ENCODE measurements at regions not wholly inside any gene's neighbourhood (a gene's known extent, or its start where the extent isn't known, plus 50 kb on each side); places are given as distances from the start of the nearest gene placed in this dataset.

GRCh38 chr2:172253190-172254052, 150.7 kb upstream of the DLX2 start (continued):
- TF ChIP-seq FOSL2 (IDR thresholded peaks at IDR 0.05) (peak; percentile 100), FOSL2 (CRISPR knock-in tag; IDR thresholded peaks at IDR 0.05) (peak; percentile 100), NPAS2 (CRISPR knock-in tag; IDR thresholded peaks at IDR 0.05; ENCODE audit: borderline replicate concordance) (no peak), E2F6 (IDR thresholded peaks at IDR 0.05; ENCODE audit: borderline replicate concordance, low read depth) (no peak), JUN (IDR thresholded peaks at IDR 0.05) (peak; percentile 82 to 84; a peak in 4 of 5 replicates), CTCF (IDR thresholded peaks at IDR 0.05) (no peak), HEYL (CRISPR knock-in tag; IDR thresholded peaks at IDR 0.05) (no peak), EHMT2 (IDR thresholded peaks at IDR 0.05; ENCODE audit: low read depth) (no peak), CHD4 (IDR thresholded peaks at IDR 0.05; ENCODE audit: borderline replicate concordance) (no peak), HDAC2 (IDR thresholded peaks at IDR 0.05) (no peak), RCOR1 (IDR thresholded peaks at IDR 0.05; ENCODE audit: low read depth, low read length) (no peak), RNF2 (IDR thresholded peaks at IDR 0.05; ENCODE audit: borderline replicate concordance, low read depth) (no peak), FOXS1 (CRISPR knock-in tag; IDR thresholded peaks at IDR 0.05) (no peak; the same call in 1 of the 2 replicates), CBX8 (IDR thresholded peaks at IDR 0.05) (no peak), RFX5 (IDR thresholded peaks at IDR 0.05) (no peak), EP300 (IDR thresholded peaks at IDR 0.05) (peak in 1 of 2 experiments; percentile 34; a peak in 1 of 5 replicates), HES2 (IDR thresholded peaks at IDR 0.05) (no peak), FOSB (CRISPR knock-in tag; IDR thresholded peaks at IDR 0.05) (no peak), KDM1A (IDR thresholded peaks at IDR 0.05; ENCODE audit: low read depth) (no peak), CBX2 (IDR thresholded peaks at IDR 0.05; ENCODE audit: borderline replicate concordance, low read depth) (no peak), EHF (CRISPR knock-in tag; IDR thresholded peaks at IDR 0.05) (no peak), HOXB13 (CRISPR knock-in tag; IDR thresholded peaks at IDR 0.05; ENCODE audit: low read depth) (no peak), SREBF2 (IDR thresholded peaks at IDR 0.05) (no peak), ELK1 (IDR thresholded peaks at IDR 0.05; ENCODE audit: low read depth, low read length) (no peak), KDM5A (IDR thresholded peaks at IDR 0.05) (no peak), POLR2AphosphoS2 (conservative IDR thresholded peaks at IDR 0.05; ENCODE audit: low read length) (no peak), HOXB5 (CRISPR knock-in tag; IDR thresholded peaks at IDR 0.05) (no peak), NR3C1 (IDR thresholded peaks at IDR 0.05) (no peak), NFE2L2 (conservative IDR thresholded peaks at IDR 0.05; ENCODE audit: low read length) (no peak), PHF8 (IDR thresholded peaks at IDR 0.05; ENCODE audit: borderline replicate concordance, low read depth) (no peak), TP53 (CRISPR knock-in tag; IDR thresholded peaks at IDR 0.05) (no peak), MAFK (IDR thresholded peaks at IDR 0.05; ENCODE audit: partially characterized antibody) (no peak), BHLHE40 (IDR thresholded peaks at IDR 0.05; ENCODE audit: low read depth, low read length) (peak; percentile 69; the same call in 1 of the 2 replicates), ZFP36 (IDR thresholded peaks at IDR 0.05; ENCODE audit: borderline replicate concordance, partially characterized antibody) (no peak), JUNB (IDR thresholded peaks at IDR 0.05) (peak; percentile 99), ESRRA (IDR thresholded peaks at IDR 0.05; ENCODE audit: borderline replicate concordance, low read length) (no peak), ZC3H11A (IDR thresholded peaks at IDR 0.05) (no peak)
- TF ChIP-seq, protein P1, sequence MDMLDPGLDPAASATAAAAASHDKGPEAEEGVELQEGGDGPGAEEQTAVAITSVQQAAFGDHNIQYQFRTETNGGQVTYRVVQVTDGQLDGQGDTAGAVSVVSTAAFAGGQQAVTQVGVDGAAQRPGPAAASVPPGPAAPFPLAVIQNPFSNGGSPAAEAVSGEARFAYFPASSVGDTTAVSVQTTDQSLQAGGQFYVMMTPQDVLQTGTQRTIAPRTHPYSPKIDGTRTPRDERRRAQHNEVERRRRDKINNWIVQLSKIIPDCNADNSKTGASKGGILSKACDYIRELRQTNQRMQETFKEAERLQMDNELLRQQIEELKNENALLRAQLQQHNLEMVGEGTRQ (IDR thresholded peaks at IDR 0.05), result no peak
- TF ChIP-seq, protein P2, sequence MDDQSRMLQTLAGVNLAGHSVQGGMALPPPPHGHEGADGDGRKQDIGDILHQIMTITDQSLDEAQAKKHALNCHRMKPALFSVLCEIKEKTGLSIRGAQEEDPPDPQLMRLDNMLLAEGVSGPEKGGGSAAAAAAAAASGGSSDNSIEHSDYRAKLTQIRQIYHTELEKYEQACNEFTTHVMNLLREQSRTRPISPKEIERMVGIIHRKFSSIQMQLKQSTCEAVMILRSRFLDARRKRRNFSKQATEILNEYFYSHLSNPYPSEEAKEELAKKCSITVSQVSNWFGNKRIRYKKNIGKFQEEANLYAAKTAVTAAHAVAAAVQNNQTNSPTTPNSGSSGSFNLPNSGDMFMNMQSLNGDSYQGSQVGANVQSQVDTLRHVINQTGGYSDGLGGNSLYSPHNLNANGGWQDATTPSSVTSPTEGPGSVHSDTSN (IDR thresholded peaks at IDR 0.05), result 0 out of 2 replicates have a peak, but pooled peaks have one; percentile 37
- TF ChIP-seq, protein P3, sequence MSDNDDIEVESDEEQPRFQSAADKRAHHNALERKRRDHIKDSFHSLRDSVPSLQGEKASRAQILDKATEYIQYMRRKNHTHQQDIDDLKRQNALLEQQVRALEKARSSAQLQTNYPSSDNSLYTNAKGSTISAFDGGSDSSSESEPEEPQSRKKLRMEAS (IDR thresholded peaks at IDR 0.05), result peak; percentile 87

Data from A549 (cell line).